Bronchial epithelial cell (primary cell): ENCODE measurements at regions not wholly inside any gene's neighbourhood (a gene's known extent, or its start where the extent isn't known, plus 50 kb on each side); places are given as distances from the start of the nearest gene placed in this dataset.

Experiments used
- DNase-seq: peaks from one replicate; pipeline ENCODE4 v3.0.0-alpha.2; 2010; ENCODE audit warnings: low read depth
- FAIRE-seq: peaks from 2 replicates; lab custom pipeline; 2011; peaks lifted over from hg19 to GRCh38; lab: Jason Lieb, UNC
- H3K27me3 ChIP-seq: 2 replicates; pipeline ENCODE4 v1.5.1; 2011; ENCODE audit warnings: low read length; ENCODE audit not compliant: control insufficient read depth, insufficient read depth
- H3K36me3 ChIP-seq: 2 replicates; pipeline ENCODE4 v1.5.1; 2011; ENCODE audit warnings: low read length; ENCODE audit not compliant: control insufficient read depth, insufficient read depth
- H3K4me3 ChIP-seq: 2 replicates; pipeline ENCODE4 v1.5.1; 2011; ENCODE audit warnings: mild to moderate bottlenecking, low read depth, low read length, control low read depth
- CTCF ChIP-seq: IDR thresholded peaks from 2 replicates; pipeline ENCODE4 v1.5.1; 2011; ENCODE audit warnings: mild to moderate bottlenecking, moderate library complexity, low read length, control low read depth, inconsistent platforms; ENCODE audit not compliant: insufficient read depth, severe bottlenecking

DNA sequence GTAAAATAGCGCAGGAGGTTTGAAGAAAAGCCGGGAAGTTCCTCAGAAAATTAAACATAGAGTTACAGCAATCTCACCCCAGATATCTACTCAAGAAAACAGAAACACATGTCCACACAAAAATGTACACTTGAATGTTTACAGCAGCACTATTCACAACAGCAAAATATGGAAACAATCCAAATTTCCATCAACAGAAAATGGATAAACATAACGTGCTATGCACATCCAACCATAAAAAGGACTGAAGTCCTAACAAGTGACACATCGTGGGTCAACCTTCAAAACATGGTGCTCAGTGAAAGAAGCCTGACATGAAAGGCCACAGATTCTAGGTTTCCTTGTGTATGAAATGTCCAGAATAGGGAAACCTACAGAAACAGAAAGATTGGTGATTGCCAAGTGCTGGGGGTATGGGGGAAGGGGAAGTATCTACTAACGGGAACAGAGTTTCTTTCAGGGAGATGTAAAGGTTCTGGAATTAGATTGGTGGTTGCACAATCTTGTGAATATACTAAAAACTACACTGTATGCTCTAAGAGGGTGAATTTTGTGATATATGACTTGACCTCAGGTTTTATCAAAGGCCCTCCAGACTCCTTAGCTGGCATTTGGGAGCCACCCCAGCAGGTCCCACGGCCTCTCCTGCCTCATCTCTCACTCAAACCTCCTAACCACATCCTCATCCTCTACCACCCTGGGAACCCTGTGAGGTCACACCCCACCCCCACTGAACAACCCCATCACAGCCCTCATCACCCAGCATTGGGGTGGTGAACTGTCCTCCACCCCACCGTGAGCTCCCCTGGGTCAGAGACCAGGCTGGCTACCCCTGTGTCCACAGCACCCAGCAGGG is 69.2 kb upstream of the PRR5 start:
- Histone ChIP-seq H3K36me3 (no peaks in the 10 kb centered on the region), H3K4me3 (no peak overlapping the region), H3K27me3 (no peaks in the 10 kb centered on the region)
- no peak for TF ChIP-seq CTCF
- FAIRE-seq = no peak
- DNase-seq = no peak

DNA sequence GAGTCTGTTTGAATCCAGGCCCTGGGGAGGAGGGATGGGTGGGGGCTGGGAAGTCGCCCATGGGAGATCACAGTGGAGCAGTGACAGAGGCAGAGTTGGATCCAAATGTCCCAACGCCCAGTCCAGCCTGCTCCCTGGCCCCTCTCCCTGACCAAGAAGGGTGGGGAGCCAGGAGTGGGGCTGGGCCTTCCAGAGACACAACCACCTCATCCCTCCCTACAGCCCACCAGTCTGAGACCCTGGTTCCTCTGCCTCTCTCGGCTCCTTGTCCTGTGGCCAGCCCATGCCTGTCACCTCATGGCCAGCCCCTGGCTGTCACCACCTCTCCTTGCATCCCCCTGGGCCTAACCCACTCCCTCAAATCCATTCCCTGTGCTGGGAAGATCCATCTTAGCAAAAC is 71.2 kb upstream of the PRR5 start:
- Histone ChIP-seq H3K36me3 (no peaks in the 10 kb centered on the region), H3K27me3 (no peaks in the 10 kb centered on the region), H3K4me3 (no peak overlapping the region)
- FAIRE-seq (no peak), DNase-seq (no peak)
- TF ChIP-seq CTCF = no peak

GRCh38 chr22:44628835-44629234 is 73.2 kb upstream of the PRR5 start:
- Histone ChIP-seq H3K36me3 (no peaks in the 10 kb centered on the region), H3K27me3 (peaks cover 1% of the 10 kb centered on the region), H3K4me3 (no peak overlapping the region)
- FAIRE-seq (no peak), DNase-seq (no peak)
- no peak for TF ChIP-seq CTCF

- peaks cover 1% of the 10 kb centered on the region for H3K27me3 ChIP-seq
- DNase-seq (no peak), FAIRE-seq (no peak)
- no peaks in the 10 kb centered on the region for H3K36me3 ChIP-seq
- H3K4me3 ChIP-seq = no peak overlapping the region
- no peak for TF ChIP-seq CTCF
Measured at GRCh38 chr22:44628273-44628672, 73.7 kb upstream of the PRR5 start.

DNA sequence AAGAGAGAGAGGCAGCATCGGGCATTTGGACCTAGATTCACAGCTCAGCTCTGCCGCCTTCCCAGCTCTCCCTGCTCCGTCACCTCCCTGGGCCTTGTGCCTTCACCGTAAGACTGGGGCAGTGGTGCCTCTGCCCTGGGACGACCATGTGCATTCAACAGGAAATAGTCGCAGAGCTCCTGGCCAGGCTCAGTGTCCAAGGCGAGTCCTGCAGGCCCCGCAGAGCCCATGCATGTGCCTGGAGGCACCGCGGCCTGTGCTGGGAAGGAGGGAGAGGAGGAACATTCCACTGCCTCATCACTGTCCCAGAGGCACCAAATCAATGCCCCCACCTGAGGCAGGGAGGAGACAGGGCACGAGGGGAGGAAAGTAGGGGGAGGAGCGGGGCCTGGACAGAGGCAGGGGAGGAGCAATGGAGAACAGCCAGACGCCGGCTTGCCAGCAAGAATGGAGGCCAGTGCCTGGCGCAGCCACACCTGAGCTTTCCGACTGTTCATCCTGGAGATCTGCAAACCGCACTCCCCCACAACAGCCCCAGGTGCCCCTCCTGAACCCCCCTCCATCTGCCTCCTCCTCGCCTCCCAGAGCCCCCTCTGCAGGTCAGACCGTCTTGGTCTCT is 74.4 kb upstream of the PRR5 start:
- H3K27me3 ChIP-seq = peaks cover 1% of the 10 kb centered on the region
- no peak for DNase-seq
- FAIRE-seq = no peak
- no peaks in the 10 kb centered on the region for H3K36me3 ChIP-seq
- H3K4me3 ChIP-seq = no peak overlapping the region
- TF ChIP-seq CTCF = no peak
